Liver (tissue), 8 donors: ENCODE measurements at regions not wholly inside any gene's neighbourhood (a gene's known extent, or its start where the extent isn't known, plus 50 kb on each side); places are given as distances from the start of the nearest gene placed in this dataset.

Source experiments
- DNase-seq: peaks from one replicate; pipeline ENCODE4 v3.0.0-alpha.2; 2017; ENCODE audit warnings: low spot score
- H3K27ac ChIP-seq, 2 donors: one replicate each; pipeline ENCODE4 v1.7.0; 2013; ENCODE audit warnings: inconsistent platforms in 2 of 2, low read length in 2 of 2, control low read depth in 1 of 2, low read depth in 1 of 2, mild to moderate bottlenecking in 1 of 2
- H3K27me3 ChIP-seq, 4 donors: one replicate each; pipeline versions ENCODE4 v1.6.1 to v1.7.0; 2013; ENCODE audit warnings: low read length in 3 of 4, inconsistent platforms in 1 of 4, mild to moderate bottlenecking in 1 of 4, moderate library complexity in 1 of 4; ENCODE audit not compliant: control insufficient read depth in 4 of 4, insufficient read depth in 4 of 4
- H3K36me3 ChIP-seq, 4 donors: one replicate each; pipeline versions ENCODE4 v1.6.1 to v1.7.0; 2013; ENCODE audit warnings: low read length in 3 of 4, mild to moderate bottlenecking in 3 of 4, low read depth in 1 of 4, moderate library complexity in 1 of 4; ENCODE audit not compliant: control insufficient read depth in 4 of 4, insufficient read depth in 3 of 4
- H3K4me1 ChIP-seq, 4 donors: one replicate each; pipeline versions ENCODE4 v1.6.1 to v1.7.0; 2013; ENCODE audit warnings: low read length in 3 of 4, mild to moderate bottlenecking in 3 of 4, moderate library complexity in 1 of 4; ENCODE audit not compliant: control insufficient read depth in 4 of 4, insufficient read depth in 4 of 4
- H3K4me3 ChIP-seq, 3 donors: one replicate each; pipeline versions ENCODE4 v1.6.1 to v1.7.0; 2013; ENCODE audit warnings: low read length in 3 of 3, control low read depth in 1 of 3, low read depth in 1 of 3, mild to moderate bottlenecking in 1 of 3
- H3K9ac ChIP-seq, 2 donors: one replicate each; pipeline ENCODE4 v1.7.0; 2013; ENCODE audit warnings: low read length in 2 of 2, mild to moderate bottlenecking in 2 of 2, moderate library complexity in 2 of 2, control low read depth in 1 of 2, low read depth in 1 of 2
- H3K9me3 ChIP-seq, 4 donors: one replicate each; pipeline versions ENCODE4 v1.6.1 to v1.7.0; 2013; ENCODE audit warnings: low read length in 3 of 4; ENCODE audit not compliant: control insufficient read depth in 4 of 4
- ATF3 ChIP-seq: IDR thresholded peaks from 2 replicates; pipeline ENCODE4 v1.6.1; 2016; ENCODE audit warnings: antibody characterized with exemption
- CTCF ChIP-seq: fragments of 150-350 bp; IDR thresholded peaks from 2 replicates; pipeline ENCODE4 v1.5.1; 2017; ENCODE audit warnings: improper control_type of control experiment, low read depth, low read length; ENCODE audit not compliant: missing input control
- EGR1 ChIP-seq, 2 donors: IDR thresholded peaks; 2 replicates each; pipeline ENCODE4 v1.6.1; 2016 to 2018; ENCODE audit warnings: antibody characterized with exemption in 2 of 2, low read depth in 2 of 2
- FOXA1 ChIP-seq: IDR thresholded peaks from 2 replicates; pipeline ENCODE4 v1.6.1; 2016; ENCODE audit warnings: antibody characterized with exemption
- FOXA2 ChIP-seq: IDR thresholded peaks from 2 replicates; pipeline ENCODE4 v1.6.1; 2016; ENCODE audit warnings: antibody characterized with exemption
- GABPA ChIP-seq, 2 donors: IDR thresholded peaks in 1 of 2; conservative IDR thresholded peaks in 1 of 2; 2 replicates each; pipeline ENCODE4 v1.6.1; 2016; ENCODE audit warnings: antibody characterized with exemption in 2 of 2, mild to moderate bottlenecking in 1 of 2, moderate library complexity in 1 of 2
- HNF4A ChIP-seq, 2 donors: conservative IDR thresholded peaks; 2 replicates each; pipeline ENCODE4 v1.6.1; 2016; ENCODE audit warnings: antibody characterized with exemption in 2 of 2, mild to moderate bottlenecking in 2 of 2
- HNF4G ChIP-seq: IDR thresholded peaks from 2 replicates; pipeline ENCODE4 v1.6.1; 2016; ENCODE audit warnings: antibody characterized with exemption
- JUND ChIP-seq, 2 donors: IDR thresholded peaks; 2 replicates each; pipeline ENCODE4 v1.6.1; 2016; ENCODE audit warnings: antibody characterized with exemption in 2 of 2
- NR2F2 ChIP-seq: IDR thresholded peaks from 2 replicates; pipeline ENCODE4 v1.6.1; 2016; ENCODE audit warnings: antibody characterized with exemption
- RAD21 ChIP-seq, 2 donors: IDR thresholded peaks; 2 replicates each; pipeline ENCODE4 v1.6.1; 2016; ENCODE audit warnings: antibody characterized with exemption in 2 of 2, mild to moderate bottlenecking in 2 of 2
- RXRA ChIP-seq, 2 donors: IDR thresholded peaks; 2 replicates each; pipeline ENCODE4 v1.6.1; 2017 to 2018; ENCODE audit warnings: antibody characterized with exemption in 2 of 2, mild to moderate bottlenecking in 1 of 2
- SP1 ChIP-seq: IDR thresholded peaks from 2 replicates; pipeline ENCODE4 v1.6.1; 2018; ENCODE audit warnings: antibody characterized with exemption, mild to moderate bottlenecking
- TAF1 ChIP-seq: conservative IDR thresholded peaks from 2 replicates; pipeline ENCODE4 v1.6.1; 2016; ENCODE audit warnings: antibody characterized with exemption, mild to moderate bottlenecking
- YY1 ChIP-seq: IDR thresholded peaks from 2 replicates; pipeline ENCODE4 v1.6.1; 2016; ENCODE audit warnings: antibody characterized with exemption, mild to moderate bottlenecking
- ZBTB33 ChIP-seq: IDR thresholded peaks from 2 replicates; pipeline ENCODE4 v1.6.1; 2016; ENCODE audit warnings: antibody characterized with exemption
- WGBS: extraction: QIAGEN DNeasy Blood & Tissue Kit; methylation state at CpG from one replicate; pipeline ENCODE4 v1.1.7; 2013; 5-methylcytosine and 5-hydroxymethylcytosine counted together
- TF ChIP-seq, protein P1 (sequence below): IDR thresholded peaks from 2 replicates; pipeline ENCODE4 v1.6.1; 2016; ENCODE audit warnings: antibody characterized with exemption
- donor health status: healthy.
- donor health status: healthy.
- donor health status: healthy.
- donor health status: healthy.
- donor health status: healthy.

DNA sequence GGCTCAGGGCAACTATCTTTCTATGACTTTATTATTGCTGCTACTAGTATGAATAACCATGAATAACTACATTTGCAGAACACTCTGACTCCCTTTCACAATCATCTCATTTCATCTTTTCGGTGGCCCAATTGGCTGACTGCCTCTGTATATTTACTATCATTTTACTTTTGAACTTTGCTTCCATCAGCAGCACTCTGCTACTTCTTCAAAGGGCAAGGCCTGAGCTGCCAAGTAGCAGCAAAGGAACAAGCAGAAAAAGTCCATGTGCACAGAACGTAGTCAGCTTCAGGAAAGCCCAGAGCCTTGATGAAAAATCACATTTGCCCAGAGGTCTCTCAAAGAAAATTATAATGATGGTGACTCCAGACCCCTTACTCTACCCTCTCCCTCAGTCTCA is 214.5 kb upstream of the PUM3 start:
- TF ChIP-seq HNF4A (conservative IDR thresholded peaks at IDR 0.05) (peak; percentile 51 to 55), JUND (IDR thresholded peaks at IDR 0.05) (no peak), RXRA (IDR thresholded peaks at IDR 0.05) (peak in 1 of 2 donors; percentile 35), NR2F2 (no peak)
- Histone ChIP-seq H3K4me3 (no peak overlapping the region), H3K36me3 (no peaks in the 10 kb centered on the region), H3K27ac (no peak overlapping the region), H3K27me3 (no peaks in the 10 kb centered on the region), H3K4me1 (peaks cover 0 to 7% (median 1%) of the 10 kb centered on the region in 4 donors), H3K9me3 (no peaks in the 10 kb centered on the region), H3K9ac (no peak overlapping the region)
- WGBS, result 25% methylated on average over 2 of the region's 2 CpGs
- no peak for DNase-seq

GRCh38 chr9:3054017-3054586 is 210.2 kb upstream of the PUM3 start:
- Histone ChIP-seq H3K9me3 (no peaks in the 10 kb centered on the region), H3K27me3 (no peaks in the 10 kb centered on the region), H3K4me1 (peaks cover 0 to 7% (median 1%) of the 10 kb centered on the region in 4 donors), H3K9ac (no peak overlapping the region), H3K36me3 (no peaks in the 10 kb centered on the region), H3K4me3 (no peak overlapping the region), H3K27ac (no peak overlapping the region)
- WGBS, result 34% methylated on average over 6 of the region's 6 CpGs
- TF ChIP-seq HNF4A (conservative IDR thresholded peaks at IDR 0.05) (peak; percentile 12 to 35), RXRA (IDR thresholded peaks at IDR 0.05) (peak; percentile 25 to 42), HNF4G (no peak), YY1 (no peak), SP1 (peak; percentile 15), CTCF (no peak), ATF3 (no peak), FOXA2 (no peak)
- TF ChIP-seq, protein P1, sequence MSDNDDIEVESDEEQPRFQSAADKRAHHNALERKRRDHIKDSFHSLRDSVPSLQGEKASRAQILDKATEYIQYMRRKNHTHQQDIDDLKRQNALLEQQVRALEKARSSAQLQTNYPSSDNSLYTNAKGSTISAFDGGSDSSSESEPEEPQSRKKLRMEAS, result no peak
- no peak for DNase-seq

DNA sequence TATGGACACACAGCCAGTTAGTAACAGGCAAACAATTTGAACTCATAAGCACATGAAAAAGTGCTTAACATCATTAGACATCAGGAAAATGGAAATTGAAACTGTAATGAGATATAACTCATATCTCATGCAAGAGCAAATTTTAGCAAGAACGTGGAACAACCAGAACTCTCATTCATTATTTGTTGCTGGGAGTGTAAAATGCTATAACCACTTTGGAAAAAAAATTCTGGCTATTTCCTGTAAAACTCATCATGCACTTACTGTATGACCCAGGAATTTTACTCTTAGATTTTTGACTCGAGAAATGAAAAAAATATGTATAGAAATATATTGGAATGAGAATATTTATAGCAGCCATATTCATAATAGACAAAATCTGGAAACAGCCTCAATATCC is 205.7 kb upstream of the PUM3 start:
- DNase-seq, result no peak
- 67% methylated on average over 2 of the region's 2 CpGs for WGBS
- Histone ChIP-seq H3K27ac (no peak overlapping the region), H3K4me1 (no peaks in the 10 kb centered on the region), H3K4me3 (no peak overlapping the region), H3K9ac (no peak overlapping the region), H3K36me3 (no peaks in the 10 kb centered on the region), H3K9me3 (no peaks in the 10 kb centered on the region), H3K27me3 (no peaks in the 10 kb centered on the region)
- TF ChIP-seq FOXA2 (no peak), SP1 (no peak), RAD21 (IDR thresholded peaks at IDR 0.05) (no peak), EGR1 (IDR thresholded peaks at IDR 0.05; ENCODE audit: low read depth in 2 of 2) (no peak), TAF1 (no peak), ZBTB33 (no peak), JUND (IDR thresholded peaks at IDR 0.05) (no peak), HNF4A (conservative IDR thresholded peaks at IDR 0.05) (no peak), GABPA (IDR thresholded peaks at IDR 0.05 in 1 of 2, conservative IDR thresholded peaks at IDR 0.05 in 1 of 2) (no peak), CTCF (no peak), FOXA1 (no peak), NR2F2 (no peak), YY1 (no peak)
- TF ChIP-seq, protein P1, result no peak
